IPS DF 6.9 (cell line): ENCODE measurements at regions not wholly inside any gene's neighbourhood (a gene's known extent, or its start where the extent isn't known, plus 50 kb on each side); places are given as distances from the start of the nearest gene placed in this dataset.

ENCODE experiments used
- DNase-seq: peaks from one replicate; pipeline ENCODE4 v3.0.0-alpha.2; 2013; ENCODE audit warnings: low read depth, low spot score
- H3K27ac ChIP-seq: one replicate; pipeline ENCODE4 v1.5.1; 2013; ENCODE audit warnings: low read length, control low read depth
- H3K27me3 ChIP-seq: 2 replicates; pipeline ENCODE4 v1.6.1; 2013; ENCODE audit warnings: mild to moderate bottlenecking, low read length; ENCODE audit not compliant: control insufficient read depth, insufficient read depth
- H3K36me3 ChIP-seq: 2 replicates; pipeline ENCODE4 v1.6.1; 2013; ENCODE audit warnings: low read length; ENCODE audit not compliant: control insufficient read depth, insufficient read depth
- H3K4me1 ChIP-seq: 2 replicates; pipeline ENCODE4 v1.6.1; 2013; ENCODE audit warnings: low read length; ENCODE audit not compliant: control insufficient read depth, insufficient read depth
- H3K4me3 ChIP-seq: 2 replicates; pipeline ENCODE4 v1.5.1; 2013; ENCODE audit warnings: mild to moderate bottlenecking, low read length
- H3K9me3 ChIP-seq: 2 replicates; pipeline ENCODE4 v1.6.1; 2013; ENCODE audit warnings: low read length, inconsistent platforms; ENCODE audit not compliant: control insufficient read depth, insufficient read depth
- WGBS: extraction: QIAGEN DNeasy Blood & Tissue Kit; methylation state at CpG from one replicate; pipeline ENCODE4 v1.1.7; 2013; ENCODE audit warnings: mixed read lengths, missing lambda C conversion rate; ENCODE audit not compliant: insufficient read length, insufficient coverage; 5-methylcytosine and 5-hydroxymethylcytosine counted together

DNA sequence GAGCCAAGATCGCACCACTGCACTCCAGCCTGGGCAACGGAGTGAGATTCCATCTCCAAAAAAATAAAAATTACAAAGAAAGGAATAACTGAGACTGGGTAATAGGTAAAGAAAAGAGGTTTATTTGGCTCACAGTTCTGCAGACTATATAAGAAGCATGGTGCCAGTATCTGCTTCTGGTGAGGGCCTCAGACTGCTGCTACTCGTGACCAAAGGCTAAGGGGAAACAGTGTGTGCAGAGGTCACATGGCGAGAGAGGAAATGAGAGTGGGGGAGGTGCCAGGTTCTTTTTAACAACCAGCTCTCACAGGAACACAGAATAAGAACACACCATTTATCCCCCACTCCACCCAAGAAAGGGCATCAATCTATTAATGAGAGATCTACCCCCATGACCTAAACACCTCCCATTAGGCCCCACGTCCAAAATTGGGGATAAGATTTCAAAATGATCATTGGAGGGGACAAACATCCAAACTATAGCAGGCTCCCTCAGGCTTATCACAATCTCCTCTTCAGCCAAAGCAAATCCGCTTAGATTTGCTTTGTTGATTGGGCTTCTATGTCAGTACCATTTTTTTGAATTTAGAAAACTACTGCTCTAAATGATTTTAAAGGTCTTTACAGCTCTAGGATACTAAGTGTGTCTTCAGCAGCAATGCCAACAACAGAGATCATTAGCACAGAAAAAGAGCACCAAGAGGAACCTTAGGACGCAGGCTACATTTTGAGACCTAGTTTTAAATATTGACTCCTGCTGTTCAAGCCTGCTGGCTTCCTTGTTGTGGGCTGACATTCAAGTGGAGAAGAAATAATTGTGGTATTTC lies 84.2 kb upstream of the TBL1XR1 start:
- WGBS, result no CpG with 5 or more reads among the region's 7 CpGs
- Histone ChIP-seq H3K4me1 (no peaks in the 10 kb centered on the region; the same call in 1 of the 2 replicates), H3K4me3 (no peak overlapping the region)

GRCh38 chr3:177282119-177282655 lies 84.9 kb upstream of the TBL1XR1 start:
- WGBS, result no CpG with 5 or more reads among the region's 1 CpG
- no peak for DNase-seq
- H3K27ac ChIP-seq, result no peak overlapping the region

More for the DNA sequence above, 84.2 kb upstream of the TBL1XR1 start:
- H3K27ac ChIP-seq, result no peak overlapping the region
- no peaks in the 10 kb centered on the region; the same call in 1 of the 2 replicates for H3K9me3 ChIP-seq
- H3K27me3 ChIP-seq, result no peaks in the 10 kb centered on the region
- no peaks in the 10 kb centered on the region for H3K36me3 ChIP-seq
- DNase-seq, result no peak

DNA sequence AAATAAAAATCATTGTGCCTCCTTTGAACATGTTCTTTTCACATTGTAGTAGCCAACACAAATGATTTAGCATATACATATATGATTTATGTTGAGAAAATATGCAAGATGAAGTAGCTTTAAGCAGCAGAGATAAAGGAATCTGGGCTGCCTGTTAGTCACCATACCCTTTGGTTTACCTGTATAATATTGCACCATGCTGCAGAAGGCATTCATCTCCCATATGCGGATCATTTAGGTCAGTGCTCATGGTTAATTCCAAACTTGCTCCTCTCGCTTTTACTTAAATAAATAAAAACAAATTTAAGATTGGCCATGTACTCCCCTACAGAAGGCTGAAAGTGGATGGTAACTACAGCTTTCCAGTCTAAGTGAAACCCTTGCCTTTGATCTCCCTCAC lies 86.7 kb upstream of the TBL1XR1 start:
- Histone ChIP-seq H3K4me3 (no peak overlapping the region), H3K9me3 (no peaks in the 10 kb centered on the region; the same call in 1 of the 2 replicates), H3K27me3 (no peaks in the 10 kb centered on the region), H3K4me1 (no peaks in the 10 kb centered on the region; the same call in 1 of the 2 replicates), H3K27ac (no peak overlapping the region), H3K36me3 (no peaks in the 10 kb centered on the region)
- DNase-seq, result no peak
- WGBS, result no CpG with 5 or more reads among the region's 2 CpGs

More at GRCh38 chr3:177282119-177282655, 84.9 kb upstream of the TBL1XR1 start:
- no peaks in the 10 kb centered on the region for H3K36me3 ChIP-seq
- no peaks in the 10 kb centered on the region; the same call in 1 of the 2 replicates for H3K4me1 ChIP-seq
- H3K4me3 ChIP-seq, result no peak overlapping the region
- H3K27me3 ChIP-seq, result no peaks in the 10 kb centered on the region
- H3K9me3 ChIP-seq, result no peaks in the 10 kb centered on the region; the same call in 1 of the 2 replicates

DNA sequence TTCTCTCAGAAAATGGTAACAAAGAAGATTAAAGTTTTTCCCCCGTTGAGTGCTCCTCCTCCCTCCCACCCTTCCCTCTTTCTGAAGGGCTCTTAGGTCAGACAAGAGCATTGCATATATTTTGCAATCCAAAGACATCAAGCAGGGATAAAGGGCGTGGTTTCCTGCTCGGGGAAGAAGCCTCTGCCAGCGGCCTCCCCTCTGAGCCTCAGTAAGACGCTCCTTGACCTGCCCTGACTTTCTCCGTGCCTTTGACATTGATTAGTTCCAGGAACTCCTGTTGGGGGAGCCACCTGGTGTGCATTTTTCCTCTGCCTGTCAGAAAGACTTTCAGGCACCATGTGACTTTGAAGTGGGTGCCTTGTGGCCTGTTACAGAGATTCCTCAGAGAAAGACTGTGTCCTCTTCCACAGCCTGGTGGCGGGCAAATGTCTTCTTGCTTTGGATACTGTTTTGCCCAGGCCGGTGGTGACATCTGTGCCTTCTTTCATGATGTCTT lies 87.2 kb upstream of the TBL1XR1 start:
- Histone ChIP-seq H3K36me3 (no peaks in the 10 kb centered on the region), H3K27ac (no peak overlapping the region), H3K9me3 (no peaks in the 10 kb centered on the region; the same call in 1 of the 2 replicates), H3K4me3 (no peak overlapping the region), H3K4me1 (no peaks in the 10 kb centered on the region; the same call in 1 of the 2 replicates), H3K27me3 (no peaks in the 10 kb centered on the region)
- peak; percentile 82 for DNase-seq
- no CpG with 5 or more reads among the region's 8 CpGs for WGBS

DNA sequence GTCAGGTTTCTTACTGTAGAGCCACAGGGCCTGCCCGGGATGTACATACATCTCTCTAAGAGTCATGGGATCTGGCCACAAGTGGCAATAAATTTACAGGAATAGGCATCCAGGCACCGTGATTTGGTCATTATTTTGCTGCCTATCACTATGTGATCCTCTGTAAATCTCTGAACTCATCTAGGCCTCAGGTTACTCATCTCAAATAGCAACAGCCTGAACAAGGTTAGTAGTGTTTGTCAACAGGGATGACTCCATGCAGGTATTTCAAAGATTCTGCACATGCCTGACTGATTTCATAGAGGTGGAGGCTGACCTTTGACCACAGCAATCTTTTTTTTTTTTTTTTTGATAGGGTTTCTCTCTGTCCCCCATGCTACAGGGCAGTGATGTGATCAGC lies 88.8 kb upstream of the TBL1XR1 start:
- no CpG with 5 or more reads among the region's 2 CpGs for WGBS
- H3K4me3 ChIP-seq, result no peak overlapping the region
- H3K4me1 ChIP-seq, result no peaks in the 10 kb centered on the region; the same call in 1 of the 2 replicates
- no peaks in the 10 kb centered on the region for H3K27me3 ChIP-seq
- no peak overlapping the region for H3K27ac ChIP-seq
- H3K36me3 ChIP-seq, result no peaks in the 10 kb centered on the region
- H3K9me3 ChIP-seq, result no peaks in the 10 kb centered on the region; the same call in 1 of the 2 replicates
- DNase-seq, result no peak

DNA sequence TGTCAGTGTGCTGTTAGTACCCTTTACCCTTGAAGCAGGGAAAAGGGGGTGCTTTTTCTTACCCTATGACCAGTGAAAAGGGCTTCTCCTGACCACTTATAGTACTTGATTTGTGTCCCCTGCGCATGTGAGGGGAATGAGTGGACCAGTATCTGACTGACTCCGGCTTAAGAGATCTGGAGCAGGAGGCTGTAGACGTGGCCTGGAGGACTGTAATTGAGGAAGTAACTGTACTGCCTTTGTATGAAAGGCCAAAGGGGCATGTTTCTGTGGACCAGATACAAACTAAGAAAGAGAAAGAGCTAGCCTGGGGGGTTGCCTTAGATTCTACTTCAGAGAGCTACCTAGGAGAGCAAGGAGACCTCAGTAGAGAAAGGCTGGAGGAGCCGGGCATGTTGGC lies 89.9 kb upstream of the TBL1XR1 start:
- H3K9me3 ChIP-seq, result no peaks in the 10 kb centered on the region; the same call in 1 of the 2 replicates
- WGBS, result no CpG with 5 or more reads among the region's 4 CpGs

DNA sequence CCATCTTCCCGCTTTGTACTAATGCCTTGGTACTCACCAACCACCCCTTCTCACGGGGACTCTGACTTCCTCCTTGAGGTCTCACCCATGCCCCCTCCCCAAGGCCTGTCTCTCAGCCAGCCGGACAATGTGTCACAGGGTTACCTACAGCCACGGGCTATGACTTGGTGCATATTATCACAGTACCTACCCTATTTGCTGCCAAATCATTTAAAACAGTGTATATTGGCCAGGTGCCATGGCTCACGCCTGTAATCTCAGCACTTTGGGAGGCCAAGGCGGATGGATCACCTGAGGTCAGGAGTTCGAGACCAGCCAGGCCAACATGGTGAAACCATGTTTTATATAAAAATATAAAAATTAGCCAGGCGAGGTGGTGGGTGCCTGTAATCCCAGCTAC lies 93.4 kb upstream of the TBL1XR1 start:
- H3K4me1 ChIP-seq, result no peaks in the 10 kb centered on the region
- DNase-seq, result no peak
- no peaks in the 10 kb centered on the region for H3K36me3 ChIP-seq
- no CpG with 5 or more reads among the region's 8 CpGs for WGBS
- H3K9me3 ChIP-seq, result no peaks in the 10 kb centered on the region
- no peak overlapping the region for H3K27ac ChIP-seq
- no peak overlapping the region for H3K4me3 ChIP-seq
- H3K27me3 ChIP-seq, result no peaks in the 10 kb centered on the region

More for the DNA sequence above, 89.9 kb upstream of the TBL1XR1 start:
- H3K27me3 ChIP-seq, result no peaks in the 10 kb centered on the region
- no peaks in the 10 kb centered on the region for H3K36me3 ChIP-seq
- no peak overlapping the region for H3K27ac ChIP-seq
- no peak for DNase-seq
- no peak overlapping the region for H3K4me3 ChIP-seq
- no peaks in the 10 kb centered on the region; the same call in 1 of the 2 replicates for H3K4me1 ChIP-seq

- no CpG with 5 or more reads among the region's 4 CpGs for WGBS
- Histone ChIP-seq H3K36me3 (no peaks in the 10 kb centered on the region), H3K27ac (no peak overlapping the region), H3K9me3 (no peaks in the 10 kb centered on the region), H3K4me3 (no peak overlapping the region), H3K27me3 (no peaks in the 10 kb centered on the region), H3K4me1 (no peaks in the 10 kb centered on the region)
- no peak for DNase-seq
Observed at GRCh38 chr3:177294221-177294620, 96.9 kb upstream of the TBL1XR1 start.

DNA sequence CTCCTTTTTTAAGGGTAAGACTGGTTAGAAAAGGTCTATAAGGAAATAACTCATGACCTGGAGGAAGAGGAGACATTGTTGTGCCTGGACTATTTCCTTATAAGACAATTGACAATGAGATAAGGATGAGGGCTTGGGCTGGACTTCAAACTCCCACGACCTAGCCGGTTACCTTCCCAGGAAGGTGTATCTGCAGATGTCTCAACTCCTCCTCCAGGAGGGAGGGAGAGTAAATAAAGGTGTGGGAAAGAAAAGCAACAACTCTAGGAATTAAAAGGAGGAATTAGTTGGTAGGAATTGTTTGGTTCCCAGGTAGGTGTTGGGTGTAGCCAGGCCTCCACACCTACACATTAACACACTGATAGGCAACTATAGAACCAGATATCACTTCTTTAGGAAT lies 97.8 kb upstream of the TBL1XR1 start:
- no peak overlapping the region for H3K27ac ChIP-seq
- no peaks in the 10 kb centered on the region for H3K36me3 ChIP-seq
- no peaks in the 10 kb centered on the region for H3K27me3 ChIP-seq
- no peak overlapping the region for H3K4me3 ChIP-seq
- no peaks in the 10 kb centered on the region for H3K4me1 ChIP-seq
- no peaks in the 10 kb centered on the region for H3K9me3 ChIP-seq
- DNase-seq, result no peak
- no CpG with 5 or more reads among the region's 2 CpGs for WGBS

DNA sequence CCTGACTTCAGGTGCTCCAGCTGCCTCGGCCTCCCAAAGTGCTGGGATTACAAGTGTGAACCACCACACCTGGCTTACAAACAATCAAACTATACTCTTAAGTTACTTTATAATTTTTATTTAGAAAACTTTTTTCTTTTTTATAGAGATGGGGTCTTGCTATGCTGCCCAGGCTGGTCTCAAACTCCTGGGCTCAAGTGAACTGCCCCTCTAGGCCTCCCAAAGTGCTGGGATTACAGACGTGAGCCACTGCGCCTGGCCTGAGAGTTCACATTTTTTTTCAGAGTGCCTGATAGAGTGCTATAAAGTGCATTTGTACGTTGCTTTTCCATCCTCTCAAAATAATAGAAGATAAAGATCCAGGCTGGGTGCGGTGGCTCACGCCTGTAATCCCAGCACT lies 102.0 kb upstream of the TBL1XR1 start:
- Histone ChIP-seq H3K4me1 (no peaks in the 10 kb centered on the region), H3K27ac (no peak overlapping the region), H3K27me3 (no peaks in the 10 kb centered on the region), H3K4me3 (no peak overlapping the region), H3K9me3 (no peaks in the 10 kb centered on the region), H3K36me3 (no peaks in the 10 kb centered on the region)
- DNase-seq, result no peak
- no CpG with 5 or more reads among the region's 6 CpGs for WGBS
